BE2C (cell line): ENCODE measurements at regions not wholly inside any gene's neighbourhood (a gene's known extent, or its start where the extent isn't known, plus 50 kb on each side); places are given as distances from the start of the nearest gene placed in this dataset.

Experiments used
- DNase-seq: peaks from one replicate; pipeline ENCODE4 v3.0.0-alpha.2; 2020
- H3K27me3 ChIP-seq: fragments of 250-450 bp; sonication (Bioruptor Pico); 2 replicates; pipeline ENCODE4 v1.5.1; 2020; ENCODE audit warnings: mild to moderate bottlenecking
- H3K36me3 ChIP-seq: fragments of 250-450 bp; sonication (Bioruptor Pico); 2 replicates; pipeline ENCODE4 v1.5.1; 2020; ENCODE audit warnings: mild to moderate bottlenecking
- H3K4me1 ChIP-seq: fragments of 250-450 bp; sonication (Bioruptor Pico); 2 replicates; pipeline ENCODE4 v1.5.1; 2020
- H3K4me3 ChIP-seq: 2 replicates; pipeline ENCODE4 v1.5.1; 2011; ENCODE audit warnings: low read depth, low read length
- H3K9me3 ChIP-seq: fragments of 250-450 bp; sonication (Bioruptor Pico); 2 replicates; pipeline ENCODE4 v1.5.1; 2020
- CTCF ChIP-seq: IDR thresholded peaks from 2 replicates; pipeline ENCODE4 v1.5.1; 2012; ENCODE audit warnings: mild to moderate bottlenecking, low read depth, low read length

- no peak for TF ChIP-seq CTCF
Observed at GRCh38 chr6:119713903-119714302, 364.3 kb upstream of the MAN1A1 start.

GRCh38 chr6:119686644-119687043 lies 337.1 kb upstream of the MAN1A1 start:
- Histone ChIP-seq H3K36me3 (no peaks in the 10 kb centered on the region), H3K9me3 (no peaks in the 10 kb centered on the region), H3K4me1 (no peaks in the 10 kb centered on the region), H3K4me3 (no peak overlapping the region), H3K27me3 (no peaks in the 10 kb centered on the region)
- no peak for TF ChIP-seq CTCF
- no peak for DNase-seq

More at GRCh38 chr6:119713903-119714302, 364.3 kb upstream of the MAN1A1 start:
- Histone ChIP-seq H3K36me3 (no peaks in the 10 kb centered on the region), H3K4me3 (no peak overlapping the region), H3K27me3 (no peaks in the 10 kb centered on the region), H3K9me3 (no peaks in the 10 kb centered on the region), H3K4me1 (no peaks in the 10 kb centered on the region)
- DNase-seq = no peak

GRCh38 chr6:119686240-119686639 lies 336.7 kb upstream of the MAN1A1 start:
- Histone ChIP-seq H3K4me1 (no peaks in the 10 kb centered on the region), H3K27me3 (no peaks in the 10 kb centered on the region), H3K36me3 (no peaks in the 10 kb centered on the region), H3K9me3 (no peaks in the 10 kb centered on the region), H3K4me3 (no peak overlapping the region)
- TF ChIP-seq CTCF = no peak
- DNase-seq = no peak

- DNase-seq = no peak
- H3K4me1 ChIP-seq = no peaks in the 10 kb centered on the region
- no peaks in the 10 kb centered on the region for H3K9me3 ChIP-seq
- no peak for TF ChIP-seq CTCF
- no peaks in the 10 kb centered on the region for H3K36me3 ChIP-seq
- no peaks in the 10 kb centered on the region for H3K27me3 ChIP-seq
- H3K4me3 ChIP-seq = no peak overlapping the region
Observed at GRCh38 chr6:119683671-119684070, 334.1 kb upstream of the MAN1A1 start.

- Histone ChIP-seq H3K9me3 (no peaks in the 10 kb centered on the region), H3K4me3 (no peak overlapping the region), H3K27me3 (no peaks in the 10 kb centered on the region), H3K36me3 (no peaks in the 10 kb centered on the region), H3K4me1 (no peaks in the 10 kb centered on the region)
- DNase-seq = no peak
- TF ChIP-seq CTCF = no peak
Observed at GRCh38 chr6:119683031-119683430, 333.5 kb upstream of the MAN1A1 start.

- no peaks in the 10 kb centered on the region for H3K4me1 ChIP-seq
- no peak overlapping the region for H3K4me3 ChIP-seq
- H3K36me3 ChIP-seq = no peaks in the 10 kb centered on the region
- no peaks in the 10 kb centered on the region for H3K9me3 ChIP-seq
- TF ChIP-seq CTCF = no peak
- no peak for DNase-seq
- no peaks in the 10 kb centered on the region for H3K27me3 ChIP-seq
Observed at GRCh38 chr6:119678961-119679360, 329.4 kb upstream of the MAN1A1 start.
